ENCODE measurements at regions not wholly inside any gene's neighbourhood (a gene's known extent, or its start where the extent isn't known, plus 50 kb on each side); places are given as distances from the start of the nearest gene placed in this dataset.

DNA sequence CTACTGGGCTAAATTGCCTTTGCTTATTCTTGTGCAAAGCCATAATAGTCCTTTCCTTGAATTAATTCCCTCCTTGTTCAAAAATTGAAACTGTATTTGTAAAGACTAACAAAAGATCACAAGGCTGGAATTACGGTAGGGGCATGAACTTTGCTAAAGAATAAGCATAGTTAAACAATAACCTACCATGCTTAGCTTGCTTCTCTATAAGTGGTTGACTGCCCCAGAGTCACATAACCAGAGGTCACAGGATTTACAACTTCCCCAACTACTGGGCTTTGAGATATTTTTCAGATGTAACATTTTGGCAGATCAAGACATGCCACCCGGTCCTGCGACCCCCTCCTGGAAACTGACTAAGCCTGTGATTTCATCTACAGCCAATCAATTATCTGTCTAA is 181.4 kb downstream of the GPAM start:
- DNase-seq: no peak

GRCh38 chr10:112004075-112004474 is 179.5 kb downstream of the GPAM start:
- no peak for DNase-seq

DNA sequence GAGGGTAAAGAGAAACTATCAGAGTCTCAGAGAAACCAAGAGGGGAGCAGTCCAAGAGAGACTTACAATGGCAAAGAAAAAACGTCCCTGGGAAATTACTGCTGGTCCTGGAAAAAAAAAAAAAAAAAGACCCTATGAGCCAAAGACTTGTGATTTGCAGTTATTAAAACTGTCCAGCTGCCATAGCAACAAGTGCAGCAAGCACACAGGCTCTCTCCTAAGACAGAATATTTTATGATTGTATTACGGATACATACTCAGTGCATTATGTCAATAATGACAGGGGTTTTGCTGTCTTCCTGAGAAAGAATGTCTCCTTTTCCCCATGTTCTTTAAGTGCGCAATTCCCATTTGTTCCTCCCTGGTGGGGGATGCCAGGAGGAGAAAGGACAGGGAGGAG is 178.5 kb downstream of the GPAM start:
- no peak for DNase-seq

DNA sequence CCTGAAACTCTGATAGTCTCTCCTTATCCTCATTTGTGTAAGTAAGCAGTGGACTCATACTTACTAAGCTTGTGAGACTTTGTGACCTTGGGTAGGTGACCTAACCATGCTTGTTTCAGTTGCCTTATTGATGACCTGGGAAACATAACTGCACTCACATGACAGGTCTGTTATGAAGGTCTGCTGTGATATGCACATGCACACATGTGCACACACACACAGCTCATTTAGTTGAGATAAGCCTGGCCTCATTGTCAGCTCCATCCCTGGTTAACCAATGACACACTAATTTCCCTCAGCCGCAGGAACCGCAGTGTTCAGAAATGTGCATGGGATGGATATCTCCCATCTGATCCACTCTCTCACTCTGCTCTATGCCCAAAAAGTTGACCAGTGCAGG is 177.2 kb downstream of the GPAM start:
- DNase-seq: no peak

GRCh38 chr10:112006831-112007230 is 176.7 kb downstream of the GPAM start:
- no peak for DNase-seq

- no peak for DNase-seq
Measured at GRCh38 chr10:112022196-112022595, 161.4 kb downstream of the GPAM start.

DNA sequence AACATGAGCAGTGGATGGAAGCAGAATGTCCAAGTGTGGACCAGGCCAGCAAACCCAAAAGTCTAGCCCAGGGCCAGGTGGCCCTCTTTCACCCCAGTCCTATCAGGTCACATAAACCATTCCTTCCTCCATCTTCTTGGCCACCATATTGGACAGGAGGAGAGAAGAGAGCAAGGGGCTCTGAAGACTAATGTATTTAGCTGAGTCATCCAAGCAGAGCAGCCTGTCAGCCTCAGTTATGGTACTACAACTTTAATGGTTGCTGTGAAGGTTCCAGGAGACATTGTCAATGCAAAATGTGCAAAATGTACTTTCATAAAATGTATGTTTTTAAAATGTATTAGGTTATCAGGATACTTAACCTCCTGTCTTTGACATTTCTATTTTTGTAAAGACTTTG is 159.5 kb downstream of the GPAM start:
- no peak for DNase-seq

DNA sequence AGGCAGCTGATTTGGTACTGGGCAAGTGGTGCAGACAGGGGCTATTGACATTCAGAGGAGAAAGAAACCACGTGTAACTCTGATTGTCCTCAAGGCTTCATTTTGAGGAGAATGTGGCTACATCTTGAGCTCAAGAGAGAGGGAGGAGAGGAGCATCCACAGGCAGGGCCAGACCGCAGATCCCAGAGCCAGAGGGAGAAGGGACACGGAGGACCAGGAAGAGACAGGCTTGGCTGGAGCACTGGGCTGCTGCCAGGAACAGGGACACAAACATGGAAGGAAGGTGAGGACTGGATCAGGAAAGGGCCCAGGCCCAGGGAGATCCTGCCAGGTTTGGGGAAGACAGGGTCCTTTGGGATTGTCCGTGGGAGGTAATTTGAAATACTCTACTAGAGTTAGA is 158.3 kb downstream of the GPAM start:
- no peak for DNase-seq

DNA sequence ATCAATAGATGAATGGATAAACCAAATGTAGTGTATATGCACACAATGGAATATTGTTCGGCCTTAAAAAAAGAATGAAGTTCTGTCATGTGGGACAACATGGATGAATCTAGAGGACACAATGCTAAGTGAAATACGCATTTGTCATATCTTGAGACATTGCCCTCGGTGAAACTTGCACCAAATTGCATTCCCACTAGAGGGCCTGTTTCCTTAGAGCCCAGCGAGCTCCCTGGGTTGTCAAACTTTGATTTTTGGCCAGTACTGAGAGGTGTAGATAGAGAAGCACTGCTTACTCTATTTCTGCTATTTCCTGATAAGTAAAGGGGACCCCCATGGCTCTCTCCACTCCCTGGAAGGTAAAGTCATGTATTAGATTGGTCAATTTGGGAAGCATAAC is 157.1 kb downstream of the GPAM start:
- DNase-seq: no peak

GRCh38 chr10:112027731-112028280 is 155.8 kb downstream of the GPAM start:
- DNase-seq: no peak

GRCh38 chr10:112030431-112030830 is 153.1 kb downstream of the GPAM start:
- DNase-seq: no peak

GRCh38 chr10:112039823-112040222 is 143.7 kb downstream of the GPAM start:
- DNase-seq: no peak

- DNase-seq: no peak
Measured at GRCh38 chr10:112040696-112041095, 142.9 kb downstream of the GPAM start.

GRCh38 chr10:112045938-112046337 is 137.6 kb downstream of the GPAM start:
- DNase-seq: no peak

- no peak for DNase-seq
Measured at GRCh38 chr10:112047674-112048073, 135.9 kb downstream of the GPAM start.

DNA sequence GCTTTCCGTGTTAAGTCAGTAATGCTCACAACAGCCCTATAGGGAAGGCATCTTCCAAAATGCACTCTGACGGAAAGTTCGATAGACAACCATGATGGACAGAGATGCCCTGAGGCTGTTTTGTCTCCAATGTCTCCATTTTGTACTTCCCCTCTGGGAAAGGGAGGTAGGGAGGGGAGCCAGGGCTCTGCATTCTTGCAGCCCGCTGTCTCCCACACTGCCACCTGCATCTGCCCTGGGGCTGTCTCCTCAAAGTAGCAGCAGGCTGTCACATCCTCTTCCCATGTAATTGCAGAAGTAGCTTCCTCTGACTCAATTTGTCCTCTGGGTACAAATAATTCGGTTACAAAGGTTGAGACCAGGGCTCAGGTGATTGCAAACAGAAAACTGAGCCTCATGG is 131.4 kb downstream of the GPAM start:
- DNase-seq: no peak

DNA sequence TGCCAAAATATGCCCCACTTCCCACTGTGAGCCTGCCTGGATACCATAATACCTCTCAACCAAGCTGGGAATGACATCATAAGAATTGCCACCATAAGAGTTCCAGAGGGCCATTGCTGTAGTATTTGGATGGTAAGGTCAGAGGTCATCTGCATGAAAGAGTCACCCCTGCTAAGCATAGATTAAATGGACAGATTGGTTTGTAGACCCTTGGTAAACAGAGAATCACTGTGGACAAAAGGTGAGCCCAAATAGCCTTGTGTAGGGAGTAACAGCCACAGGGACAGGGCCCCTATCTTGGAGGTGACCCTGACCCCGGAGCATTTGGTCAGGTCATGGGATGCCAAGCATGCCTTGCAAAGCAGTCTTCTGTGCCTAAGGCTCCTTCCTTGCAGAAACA is 129.7 kb downstream of the GPAM start:
- no peak for DNase-seq

DNA sequence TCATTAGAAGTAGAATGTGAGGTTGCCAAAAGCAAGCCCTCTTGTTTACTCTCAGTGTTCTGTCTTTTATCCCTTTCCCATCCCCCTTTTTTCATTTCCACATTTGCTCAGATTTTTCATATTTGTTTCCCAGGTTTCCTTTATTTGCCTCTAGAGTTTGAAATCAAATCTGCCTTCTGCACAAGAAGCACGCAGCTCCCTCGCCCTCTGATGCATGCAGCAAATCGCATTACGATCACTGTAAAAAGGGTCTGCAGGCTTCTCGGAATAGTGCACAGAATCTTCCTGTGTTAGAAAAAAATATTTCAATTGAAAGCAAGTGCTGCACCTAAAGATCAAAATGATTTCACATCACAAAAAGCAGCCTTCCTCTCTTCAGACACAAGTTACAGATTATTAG is 129.0 kb downstream of the GPAM start:
- no peak for DNase-seq

- no peak for DNase-seq
Measured at GRCh38 chr10:112057072-112057471, 126.5 kb downstream of the GPAM start.

DNA sequence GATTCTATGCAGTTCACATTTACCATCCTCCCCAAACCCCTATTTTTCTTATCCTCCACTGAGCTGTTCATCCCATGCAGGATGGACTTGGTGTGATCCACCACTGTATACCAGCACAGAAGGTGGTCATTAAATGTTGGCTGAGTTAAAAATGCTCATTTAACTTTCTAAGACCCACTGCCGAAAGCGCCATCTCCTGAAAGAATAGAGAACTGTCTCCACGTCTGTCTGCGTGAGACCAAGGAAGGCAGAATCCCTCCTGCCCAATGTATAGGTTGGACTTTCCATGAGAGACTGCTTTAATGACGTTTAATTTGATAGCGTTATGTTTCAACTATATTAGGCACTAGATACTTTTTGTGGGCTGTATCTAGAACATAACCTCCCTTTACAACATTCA is 124.3 kb downstream of the GPAM start:
- DNase-seq: no peak

GRCh38 chr10:112071596-112072133 is 111.9 kb downstream of the GPAM start:
- DNase-seq: no peak

DNA sequence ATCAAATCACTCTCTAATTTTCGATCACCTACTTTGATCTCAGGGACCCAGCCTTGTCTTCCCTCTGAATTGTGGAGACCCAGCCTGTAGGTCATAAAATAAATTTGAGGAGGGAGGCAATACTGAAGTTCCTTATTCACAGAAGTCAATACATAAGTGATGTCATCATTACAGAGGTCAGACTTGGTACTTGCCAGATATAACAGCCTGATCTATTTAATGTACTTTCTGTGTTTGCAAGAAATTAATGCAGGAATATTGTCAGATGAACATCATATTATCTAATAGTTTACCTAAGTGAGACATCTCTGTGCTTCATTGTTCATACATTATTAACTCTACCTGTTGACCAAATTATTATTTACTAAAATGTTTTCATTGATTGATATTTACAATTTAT is 105.6 kb downstream of the GPAM start:
- DNase-seq: no peak

GRCh38 chr10:112080231-112080630 is 103.3 kb downstream of the GPAM start:
- no peak for DNase-seq

DNA sequence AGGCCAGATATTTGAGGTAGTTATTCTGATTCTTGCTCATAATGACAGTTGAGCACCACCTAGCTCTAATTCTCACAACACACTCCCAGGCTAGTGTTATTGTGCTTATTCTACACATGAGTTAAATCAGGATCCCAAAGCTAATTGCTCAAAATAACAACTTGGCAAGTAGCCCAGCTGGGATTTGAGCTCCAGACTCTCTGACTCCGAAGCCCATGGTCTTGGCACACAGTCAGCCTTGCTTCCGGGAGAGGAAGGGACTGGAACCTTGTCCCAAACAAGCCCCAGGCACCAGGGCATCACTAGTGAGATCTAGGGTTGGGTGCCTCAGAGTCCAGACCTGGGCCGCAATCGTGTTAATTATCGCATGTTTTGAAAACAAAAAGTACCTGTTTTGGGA is 101.4 kb downstream of the GPAM start:
- DNase-seq: no peak

DNA sequence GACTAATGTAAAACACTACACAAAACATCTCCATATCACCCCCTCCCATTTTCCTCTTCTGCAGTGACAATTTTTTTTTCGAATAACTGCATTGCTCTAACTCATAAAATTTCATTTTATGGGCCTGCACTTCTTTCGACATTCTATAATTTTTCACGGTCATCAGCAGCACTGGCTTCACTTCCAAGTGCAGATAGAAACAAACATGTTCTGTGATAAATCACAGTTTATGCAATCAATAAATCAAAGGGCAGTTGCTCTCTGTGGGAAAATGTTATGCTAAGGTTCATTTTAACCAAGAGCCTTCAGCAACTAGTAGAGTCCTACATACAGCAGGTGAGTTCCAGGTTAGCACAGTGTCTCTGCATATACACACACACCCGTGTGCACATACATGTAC is 100.1 kb downstream of the GPAM start:
- no peak for DNase-seq
